Hematopoietic multipotent progenitor cell treated with erythropoietin and hydrocortisone succinate and interleukin-3 and kit ligand, for 15 days (in vitro differentiated cells): ENCODE measurements at regions not wholly inside any gene's neighbourhood (a gene's known extent, or its start where the extent isn't known, plus 50 kb on each side); places are given as distances from the start of the nearest gene placed in this dataset.

Experiments
- DNase-seq: peaks from one replicate; pipeline ENCODE4 v3.0.0-alpha.2; 2015; ENCODE audit warnings: low spot score

- no peak for DNase-seq
Observed at GRCh38 chrY:19140285-19140920, 366.9 kb upstream of the HSFY2 start.

- DNase-seq = no peak
Observed at GRCh38 chrY:19134426-19134825, 360.9 kb upstream of the HSFY2 start.

- no peak for DNase-seq
Observed at GRCh38 chrY:19130569-19131358, 357.2 kb upstream of the HSFY2 start.

GRCh38 chrY:19126889-19127288 is 353.4 kb upstream of the HSFY2 start:
- DNase-seq = no peak

GRCh38 chrY:19124609-19125008 is 351.1 kb upstream of the HSFY2 start:
- DNase-seq = no peak

GRCh38 chrY:19122450-19122849 is 348.9 kb upstream of the HSFY2 start:
- DNase-seq = no peak

GRCh38 chrY:19098349-19098748 is 324.8 kb upstream of the HSFY2 start:
- no peak for DNase-seq

GRCh38 chrY:19095460-19095859 is 321.9 kb upstream of the HSFY2 start:
- DNase-seq = no peak

- no peak for DNase-seq
Observed at GRCh38 chrY:19083006-19083405, 309.5 kb upstream of the HSFY2 start.

- no peak for DNase-seq
Observed at GRCh38 chrY:19077698-19078113, 304.2 kb upstream of the HSFY2 start.

- peak; percentile 19 for DNase-seq
Observed at GRCh38 chrY:19076846-19077697, 303.5 kb upstream of the HSFY2 start.

- DNase-seq = peak; percentile 14
Observed at GRCh38 chrY:19075471-19076253, 302.1 kb upstream of the HSFY2 start.

GRCh38 chrY:19067435-19067834 is 293.9 kb upstream of the HSFY2 start:
- DNase-seq = no peak

GRCh38 chrY:19066447-19067190 is 293.1 kb upstream of the HSFY2 start:
- DNase-seq = no peak

GRCh38 chrY:19065119-19065518 is 291.6 kb upstream of the HSFY2 start:
- no peak for DNase-seq

- DNase-seq = no peak
Observed at GRCh38 chrY:19059733-19060132, 286.2 kb upstream of the HSFY2 start.

- no peak for DNase-seq
Observed at GRCh38 chrY:19058831-19059370, 285.4 kb upstream of the HSFY2 start.

- DNase-seq = no peak
Observed at GRCh38 chrY:19056138-19056469, 282.6 kb upstream of the HSFY2 start.

GRCh38 chrY:19055232-19056137 is 281.9 kb upstream of the HSFY2 start:
- no peak for DNase-seq

- no peak for DNase-seq
Observed at GRCh38 chrY:19053806-19054205, 280.3 kb upstream of the HSFY2 start.
